ENCODE measurements at regions not wholly inside any gene's neighbourhood (a gene's known extent, or its start where the extent isn't known, plus 50 kb on each side); places are given as distances from the start of the nearest gene placed in this dataset.
"Not testable (repeated sequence)": the region's sequence is repeated elsewhere in the genome, so short reads cannot be mapped to it uniquely, and the experiment has no call there.

GRCh38 chr5:126120939-126121338 lies 302.3 kb upstream of the GRAMD2B start:
- H3K4me1 ChIP-seq (ENCODE audit: low read depth) = no peaks in the 10 kb centered on the region
- no peaks in the 10 kb centered on the region for H3K9me3 ChIP-seq
- no peaks in the 10 kb centered on the region for H3K36me3 ChIP-seq (ENCODE audit: low read depth)
- ATAC-seq (no peak), DNase-seq (no peak)
- intact Hi-C loops (cut with DNase I, micrococcal nuclease) = no loop called here
- no peak for TF ChIP-seq CTCF (IDR thresholded peaks at IDR 0.05)
- H3K4me3 ChIP-seq = no peak overlapping the region

- Histone ChIP-seq H3K4me3 (no peak overlapping the region), H3K36me3 (ENCODE audit: low read depth) (no peaks in the 10 kb centered on the region), H3K9me3 (no peaks in the 10 kb centered on the region), H3K4me1 (ENCODE audit: low read depth) (no peaks in the 10 kb centered on the region)
- DNase-seq (no peak), ATAC-seq (no peak)
- no peak for TF ChIP-seq CTCF (IDR thresholded peaks at IDR 0.05)
- intact Hi-C loops (cut with DNase I, micrococcal nuclease) = no loop called here
These were observed 300.3 kb upstream of the GRAMD2B start for GRCh38 chr5:126122942-126123341.

DNA sequence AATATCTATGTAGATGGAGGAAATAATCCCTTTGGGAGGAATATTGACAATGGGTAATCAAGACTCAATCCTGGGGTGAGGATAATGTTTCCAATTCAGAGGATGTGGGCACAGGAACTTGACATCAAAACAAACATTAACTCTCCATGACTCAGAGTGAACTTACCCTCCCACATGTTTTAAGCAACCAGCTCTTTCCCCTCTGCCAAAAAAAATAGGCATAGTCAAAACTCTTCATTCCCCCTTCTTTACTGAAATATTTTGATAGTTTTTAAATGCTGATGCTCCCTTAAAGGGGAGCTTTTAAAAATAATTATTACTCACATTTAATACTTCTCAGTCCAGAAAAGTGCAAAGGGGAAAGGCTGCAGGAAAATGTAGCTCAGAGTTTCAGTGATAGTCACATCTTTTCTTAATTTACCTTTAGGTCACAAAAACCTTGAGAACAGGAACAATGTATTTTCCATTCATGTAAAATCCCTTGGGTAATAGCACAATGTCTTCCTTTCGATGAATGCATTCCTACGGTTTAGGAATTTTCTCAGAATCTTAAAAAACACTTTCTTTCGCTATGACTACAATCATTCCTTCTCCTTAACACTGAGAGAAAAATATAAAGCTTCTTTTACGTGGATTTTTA lies 298.4 kb upstream of the GRAMD2B start:
- Histone ChIP-seq H3K4me3 (no peak overlapping the region), H3K36me3 (ENCODE audit: low read depth) (no peaks in the 10 kb centered on the region), H3K9me3 (no peaks in the 10 kb centered on the region), H3K4me1 (ENCODE audit: low read depth) (no peaks in the 10 kb centered on the region)
- intact Hi-C loops (cut with DNase I, micrococcal nuclease) = no loop called here
- ATAC-seq (no peak), DNase-seq (no peak)
- no peak for TF ChIP-seq CTCF (IDR thresholded peaks at IDR 0.05)

GRCh38 chr5:126125407-126125806 lies 297.8 kb upstream of the GRAMD2B start:
- intact Hi-C loops (cut with DNase I, micrococcal nuclease) = no loop called here

GRCh38 chr5:126126574-126126973 lies 296.6 kb upstream of the GRAMD2B start:
- H3K36me3 ChIP-seq (ENCODE audit: low read depth) = no peaks in the 10 kb centered on the region
- no peak for DNase-seq
- no peaks in the 10 kb centered on the region for H3K4me1 ChIP-seq (ENCODE audit: low read depth)
- ATAC-seq = no peak
- H3K4me3 ChIP-seq = no peak overlapping the region
- TF ChIP-seq CTCF (IDR thresholded peaks at IDR 0.05) = no peak
- no peaks in the 10 kb centered on the region for H3K9me3 ChIP-seq
- intact Hi-C loops (cut with DNase I, micrococcal nuclease) = no loop called here

More at GRCh38 chr5:126125407-126125806, 297.8 kb upstream of the GRAMD2B start:
- TF ChIP-seq CTCF (IDR thresholded peaks at IDR 0.05) = no peak
- H3K4me1 ChIP-seq (ENCODE audit: low read depth) = no peaks in the 10 kb centered on the region
- H3K4me3 ChIP-seq = no peak overlapping the region
- ATAC-seq (no peak), DNase-seq (no peak)
- H3K36me3 ChIP-seq (ENCODE audit: low read depth) = no peaks in the 10 kb centered on the region
- H3K9me3 ChIP-seq = no peaks in the 10 kb centered on the region

- intact Hi-C loops (cut with DNase I, micrococcal nuclease); H3K36me3 ChIP-seq (ENCODE audit: low read depth); H3K9me3 ChIP-seq: not testable (repeated sequence)
These were observed 295.8 kb upstream of the GRAMD2B start for GRCh38 chr5:126127371-126127770.

More at GRCh38 chr5:126127371-126127770, 295.8 kb upstream of the GRAMD2B start:
- H3K4me1 ChIP-seq (ENCODE audit: low read depth); ATAC-seq; H3K4me3 ChIP-seq; DNase-seq: not testable (repeated sequence)

All from mucosa of descending colon (tissue), 3 donors.